ENCODE measurements at regions not wholly inside any gene's neighbourhood (a gene's known extent, or its start where the extent isn't known, plus 50 kb on each side); places are given as distances from the start of the nearest gene placed in this dataset.

DNA sequence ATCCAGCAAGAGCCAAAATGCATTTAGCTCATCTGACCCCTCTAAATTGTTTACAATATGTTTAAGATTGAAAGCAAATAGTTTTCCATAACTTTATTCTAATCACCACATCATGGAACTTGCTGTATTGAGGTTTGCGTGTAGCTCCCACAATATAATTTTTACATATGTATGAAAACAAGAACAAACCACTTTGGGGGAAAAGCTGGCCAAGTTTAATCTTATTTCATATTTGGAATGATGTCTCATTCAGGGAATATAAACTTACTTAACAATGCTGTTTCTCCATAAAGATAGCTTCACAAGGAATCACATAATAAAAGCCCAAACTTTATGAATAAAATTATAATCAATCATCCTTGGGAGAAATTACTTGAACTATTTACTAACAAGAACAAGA, 194.6 kb upstream of the PCSK5 start:
- no peak for DNase-seq

DNA sequence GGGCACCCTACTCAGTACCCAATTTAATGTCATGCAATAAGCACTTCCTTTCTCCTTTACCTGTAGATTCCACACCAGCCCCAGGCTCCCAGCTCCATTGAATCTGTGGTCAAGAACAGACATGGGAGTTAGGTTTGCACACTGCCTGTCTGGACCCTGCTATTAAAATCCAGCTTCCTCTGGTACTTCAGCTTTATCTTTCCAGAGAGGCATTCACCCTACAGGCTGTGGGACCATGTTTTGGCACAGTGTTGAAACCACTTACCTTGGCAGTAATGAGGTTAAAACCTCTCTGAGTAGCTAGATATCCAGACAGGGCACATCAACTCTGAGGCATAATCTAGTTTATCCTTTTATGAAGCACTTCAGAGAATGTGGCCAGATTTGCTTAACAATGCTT, 191.5 kb upstream of the PCSK5 start:
- no peak for DNase-seq

DNA sequence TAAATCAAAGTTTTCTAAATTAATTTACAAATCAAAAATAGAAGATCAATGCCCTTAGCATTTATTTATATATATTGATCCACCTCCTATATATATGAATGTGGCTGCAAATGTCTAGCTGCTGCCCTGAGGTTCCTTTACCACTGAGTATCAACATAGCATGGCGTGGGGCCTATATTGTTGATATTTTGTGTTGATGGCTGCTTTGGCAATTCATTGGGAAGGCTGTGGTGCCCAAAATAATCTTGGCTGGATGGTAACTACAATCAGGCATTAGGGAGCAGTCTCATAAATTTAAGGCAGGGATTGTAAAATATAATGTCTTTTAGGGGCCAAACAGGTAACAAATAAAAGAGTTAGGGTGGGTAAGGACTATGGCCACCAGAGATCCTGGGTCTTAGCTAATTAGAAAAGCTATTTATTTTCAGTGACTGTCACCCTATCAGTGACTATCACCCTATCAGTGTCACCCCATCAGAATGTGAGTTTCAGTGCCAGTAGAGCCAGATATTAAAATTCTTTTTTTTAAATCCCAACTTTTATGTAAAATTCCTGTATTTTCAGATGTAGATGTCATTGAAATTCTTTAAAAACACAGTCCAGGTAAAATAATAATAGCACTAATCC, 190.7 kb upstream of the PCSK5 start:
- DNase-seq, result no peak

DNA sequence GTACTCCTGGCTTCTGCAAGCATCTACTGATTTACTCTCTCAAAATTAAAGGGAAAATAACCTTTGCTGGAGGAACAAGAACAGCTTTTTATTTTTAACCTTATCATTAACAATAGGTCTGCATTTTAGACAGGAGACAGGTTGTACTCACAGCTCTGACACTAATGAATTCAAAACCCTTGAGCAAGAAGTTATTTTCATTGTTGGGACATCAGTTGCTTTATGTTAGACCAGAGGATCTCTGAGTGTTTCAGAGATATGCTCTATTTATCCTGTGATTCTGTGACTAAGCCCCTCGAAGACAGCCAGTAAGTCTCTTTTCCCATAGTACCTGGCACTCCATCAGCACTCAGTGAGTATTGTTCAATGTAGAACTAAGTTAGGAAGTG, 190.2 kb upstream of the PCSK5 start:
- DNase-seq, result no peak

DNA sequence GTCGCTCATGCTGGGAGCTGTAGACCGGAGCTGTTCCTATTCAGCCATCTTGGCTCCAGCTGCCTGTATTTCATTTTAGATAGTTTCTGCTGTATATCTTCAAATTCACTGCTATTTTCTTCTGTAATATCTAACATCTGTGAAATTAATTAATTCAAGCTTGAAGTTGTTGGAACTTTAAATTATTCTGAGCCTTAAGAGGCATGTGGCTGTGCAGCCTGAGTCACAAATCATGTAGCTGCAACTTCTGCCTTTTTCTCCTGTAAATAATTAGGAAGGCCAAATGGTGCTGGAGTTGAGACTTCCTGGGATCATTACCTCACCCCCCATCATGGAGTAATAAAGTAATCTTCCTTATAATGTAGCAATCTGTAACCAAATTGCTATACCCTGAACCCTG, 183.3 kb upstream of the PCSK5 start:
- no peak for DNase-seq

DNA sequence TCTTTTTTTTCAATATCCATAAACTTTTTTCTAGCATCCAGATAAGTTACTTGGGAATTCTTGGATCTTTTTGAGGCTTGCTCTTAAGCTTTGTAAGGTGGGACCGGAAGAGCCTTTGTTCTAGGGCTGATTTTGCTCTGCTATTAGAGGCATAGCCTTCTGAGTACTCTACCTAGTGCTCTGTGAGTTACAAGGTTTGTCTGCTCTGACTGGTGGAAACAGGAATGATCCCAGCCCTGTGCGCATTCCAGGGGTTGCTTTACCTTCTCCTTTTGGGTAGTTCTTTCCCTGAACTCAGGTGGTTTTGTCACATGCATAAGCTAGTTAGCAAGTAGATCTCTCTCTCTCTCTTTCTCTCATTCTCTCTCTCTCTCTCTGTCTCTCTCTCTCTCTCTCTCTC, 180.8 kb upstream of the PCSK5 start:
- DNase-seq, result no peak

DNA sequence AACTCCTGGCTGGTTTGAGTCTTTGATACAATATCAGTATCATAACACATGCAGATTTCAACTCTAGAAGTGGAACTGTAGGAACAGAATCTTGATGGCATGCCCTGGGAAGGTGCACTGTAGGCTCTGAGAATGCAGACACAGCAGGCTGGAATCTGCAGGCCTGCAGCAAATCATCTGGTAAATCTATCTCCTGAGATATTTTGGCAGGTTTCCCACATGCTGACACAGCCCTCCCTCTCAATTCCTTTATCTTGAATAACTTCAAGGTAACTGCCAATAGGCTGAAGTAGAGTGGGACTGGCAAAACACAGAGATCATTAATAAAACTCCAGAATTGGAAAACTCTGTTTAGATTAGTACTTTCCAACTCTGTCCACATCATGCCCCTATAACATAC, 177.8 kb upstream of the PCSK5 start:
- no peak for DNase-seq

DNA sequence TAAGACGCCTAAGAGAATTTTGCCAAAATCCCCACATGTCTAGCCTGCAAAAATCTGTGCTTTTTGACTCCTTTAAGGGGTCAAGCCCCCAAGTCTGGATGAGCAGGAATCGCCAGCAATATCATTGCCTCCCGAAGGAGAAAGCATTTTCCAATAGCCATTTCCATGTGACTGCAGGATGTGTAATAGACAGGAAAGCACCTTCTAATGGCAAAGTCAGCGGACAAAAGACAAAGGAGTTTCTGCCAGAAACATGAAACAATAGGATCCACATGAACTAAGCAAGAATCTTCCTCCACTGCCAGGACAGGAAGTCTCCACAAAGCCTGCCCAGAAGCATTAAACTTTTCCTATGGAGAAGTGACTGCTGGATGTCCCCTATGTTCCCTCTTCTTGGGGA, 177.1 kb upstream of the PCSK5 start:
- DNase-seq, result no peak

DNA sequence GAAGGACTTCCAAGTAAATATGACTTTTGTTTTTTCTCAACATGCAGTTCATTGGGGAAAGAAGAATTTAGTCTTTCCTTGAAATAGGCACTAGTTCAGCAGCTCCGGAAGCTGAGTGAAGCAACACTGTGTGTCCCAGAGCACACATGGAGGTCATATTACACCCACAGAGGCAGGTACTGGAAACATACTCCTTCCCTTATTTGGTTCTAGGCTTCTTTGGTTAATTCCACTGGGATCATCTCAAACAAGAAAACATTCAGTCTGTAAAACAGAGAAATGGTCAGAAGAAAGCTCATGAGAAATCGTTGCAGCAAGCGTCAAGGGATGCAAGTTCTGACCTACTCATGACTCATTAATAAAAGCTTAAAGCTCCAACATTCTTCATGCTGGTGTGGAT, 175.1 kb upstream of the PCSK5 start:
- DNase-seq, result no peak

DNA sequence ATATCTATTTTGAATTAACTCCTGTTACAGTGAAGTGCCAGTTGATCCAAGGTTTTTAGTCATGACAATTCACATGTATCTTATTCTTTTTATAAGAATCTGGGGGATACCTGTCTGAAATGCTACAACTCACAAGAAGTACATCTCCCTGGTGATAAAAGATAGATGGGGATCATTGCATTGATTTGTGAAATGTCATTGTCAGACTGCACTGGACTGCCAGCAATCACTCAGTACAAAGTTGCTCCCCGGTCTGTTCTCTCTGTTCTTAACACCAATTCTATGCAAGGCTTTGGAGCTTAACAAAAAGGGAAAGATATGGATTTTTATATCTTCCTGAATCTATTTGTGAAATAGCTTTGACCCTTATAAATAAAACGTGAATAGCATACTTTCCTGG, 171.8 kb upstream of the PCSK5 start:
- DNase-seq, result no peak

DNA sequence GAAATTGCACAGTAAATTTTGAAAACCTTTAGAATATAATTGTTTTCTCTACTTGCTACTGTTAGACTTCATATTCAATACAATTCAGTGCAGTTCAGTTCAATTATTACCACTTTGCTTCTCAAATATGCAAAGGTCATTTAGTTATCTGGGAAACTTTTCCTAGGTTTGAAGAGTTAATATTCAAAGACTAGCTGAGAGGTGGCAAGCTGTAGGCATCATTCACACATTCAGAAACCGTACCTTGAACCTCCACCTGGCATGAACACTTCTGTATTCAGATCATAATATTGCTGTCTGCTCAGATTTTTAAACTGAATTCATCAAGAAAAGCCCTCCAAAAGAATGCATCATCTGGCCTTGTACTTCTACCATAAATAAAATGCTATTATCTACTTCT, 162.1 kb upstream of the PCSK5 start:
- DNase-seq, result no peak

DNA sequence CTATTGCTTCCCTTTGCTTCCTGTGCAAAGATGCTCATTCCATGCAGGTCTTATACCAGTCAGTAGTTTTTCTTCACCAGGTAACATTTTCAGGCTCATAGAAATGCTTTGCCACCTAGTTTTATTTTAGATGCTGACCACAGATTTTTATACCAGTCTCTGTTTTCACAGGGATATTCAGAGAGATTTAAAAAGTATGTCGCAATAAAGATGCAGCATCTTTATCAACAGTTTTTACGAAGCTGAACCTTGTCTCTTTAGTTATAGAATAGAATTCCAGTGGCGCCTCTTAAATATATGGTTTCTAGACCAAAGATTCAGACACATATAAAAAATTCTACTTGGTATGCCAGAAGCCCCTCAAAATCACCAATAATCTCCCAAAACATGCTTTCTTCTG, 155.7 kb upstream of the PCSK5 start:
- no peak for DNase-seq

DNA sequence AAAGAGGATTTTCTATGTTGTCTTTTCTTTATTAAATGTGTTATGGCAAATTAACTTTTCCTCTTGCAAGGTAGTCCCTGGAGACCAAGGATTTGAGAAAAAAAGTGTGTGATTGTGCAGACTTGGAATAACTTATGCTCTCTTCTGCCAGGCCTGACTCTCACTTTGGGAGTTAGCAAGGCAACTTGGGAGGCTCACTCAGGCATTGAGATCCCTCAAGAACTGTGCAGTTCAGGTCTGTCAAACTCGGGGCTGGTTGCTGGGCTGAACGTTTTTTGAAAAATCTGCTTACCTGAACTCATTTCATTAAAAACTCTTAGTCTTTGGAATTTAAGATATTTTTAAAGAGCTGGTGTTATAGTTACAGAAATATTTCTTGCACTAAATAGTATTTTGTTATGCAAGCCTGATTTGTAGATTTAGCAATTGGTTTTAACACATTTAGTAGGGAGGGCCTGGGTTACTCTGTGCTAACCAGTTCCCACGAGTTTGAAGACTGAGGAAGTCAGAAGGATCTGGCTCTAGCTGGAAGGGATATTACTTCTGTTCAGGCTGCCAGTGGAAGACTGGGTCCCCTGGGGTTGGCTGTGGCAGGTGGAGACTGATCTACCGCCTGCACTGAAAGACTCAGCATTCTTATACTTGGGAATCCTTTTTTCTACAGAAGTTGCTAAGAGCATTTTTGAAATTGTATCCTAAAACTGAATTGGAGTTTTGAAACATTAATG, 150.4 kb upstream of the PCSK5 start:
- DNase-seq, result no peak

DNA sequence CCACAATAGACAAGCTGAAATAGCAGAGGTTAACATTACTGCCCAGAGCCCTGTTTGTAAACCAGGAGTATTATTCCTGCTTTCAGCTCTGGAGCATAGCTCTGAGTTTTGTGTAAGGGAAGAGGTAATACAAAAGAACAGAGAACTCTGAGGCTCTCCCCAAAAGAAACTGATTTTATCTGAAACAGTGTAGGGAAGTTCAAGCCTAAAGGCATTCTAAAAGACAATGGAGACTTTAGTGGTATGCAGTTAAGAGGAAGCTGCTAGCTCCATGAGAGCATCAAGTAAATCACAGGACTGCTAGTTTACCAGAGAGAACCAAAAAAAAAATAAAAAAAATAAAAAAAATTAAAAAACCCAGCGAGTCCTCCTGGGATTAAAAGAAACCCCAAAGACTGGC, 146.6 kb upstream of the PCSK5 start:
- DNase-seq, result no peak

DNA sequence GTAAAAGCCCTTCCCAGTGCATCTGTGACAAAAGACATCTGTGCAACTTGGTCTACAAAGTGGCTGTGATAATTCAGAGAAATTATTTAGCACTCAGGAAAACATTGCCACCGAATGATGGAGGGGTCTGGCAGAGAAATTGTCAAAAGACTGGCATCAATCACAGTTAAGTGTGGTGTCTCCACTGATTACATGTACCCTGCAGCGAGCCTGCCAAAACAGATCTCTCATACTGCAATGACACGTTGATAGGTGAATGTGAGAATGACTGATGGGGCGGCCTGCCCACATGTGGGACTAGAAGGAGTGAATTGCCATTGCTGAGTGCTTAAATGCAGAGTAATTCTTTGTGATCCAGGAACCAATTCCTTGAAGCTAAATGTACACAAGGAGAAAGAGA, 136.4 kb upstream of the PCSK5 start:
- no peak for DNase-seq

DNA sequence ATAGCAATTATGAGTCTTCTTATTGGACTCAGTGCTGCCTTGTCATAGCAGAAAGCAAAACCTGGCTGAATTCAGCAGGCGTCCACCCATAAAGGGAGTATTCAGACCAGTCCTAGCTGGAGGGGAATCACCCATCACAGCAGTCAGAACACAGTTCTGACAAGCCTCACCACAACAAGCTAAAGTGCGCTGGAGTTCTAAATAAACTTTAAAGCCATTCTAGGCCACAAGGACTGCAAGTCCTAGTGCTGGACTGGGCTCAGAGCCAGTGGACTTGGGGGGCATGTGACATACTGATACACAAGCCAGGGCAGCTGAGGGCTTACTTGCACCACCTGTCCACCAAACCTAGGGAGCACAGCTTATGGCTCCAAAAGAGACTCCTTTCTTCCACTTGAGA, 115.3 kb upstream of the PCSK5 start:
- DNase-seq, result no peak

DNA sequence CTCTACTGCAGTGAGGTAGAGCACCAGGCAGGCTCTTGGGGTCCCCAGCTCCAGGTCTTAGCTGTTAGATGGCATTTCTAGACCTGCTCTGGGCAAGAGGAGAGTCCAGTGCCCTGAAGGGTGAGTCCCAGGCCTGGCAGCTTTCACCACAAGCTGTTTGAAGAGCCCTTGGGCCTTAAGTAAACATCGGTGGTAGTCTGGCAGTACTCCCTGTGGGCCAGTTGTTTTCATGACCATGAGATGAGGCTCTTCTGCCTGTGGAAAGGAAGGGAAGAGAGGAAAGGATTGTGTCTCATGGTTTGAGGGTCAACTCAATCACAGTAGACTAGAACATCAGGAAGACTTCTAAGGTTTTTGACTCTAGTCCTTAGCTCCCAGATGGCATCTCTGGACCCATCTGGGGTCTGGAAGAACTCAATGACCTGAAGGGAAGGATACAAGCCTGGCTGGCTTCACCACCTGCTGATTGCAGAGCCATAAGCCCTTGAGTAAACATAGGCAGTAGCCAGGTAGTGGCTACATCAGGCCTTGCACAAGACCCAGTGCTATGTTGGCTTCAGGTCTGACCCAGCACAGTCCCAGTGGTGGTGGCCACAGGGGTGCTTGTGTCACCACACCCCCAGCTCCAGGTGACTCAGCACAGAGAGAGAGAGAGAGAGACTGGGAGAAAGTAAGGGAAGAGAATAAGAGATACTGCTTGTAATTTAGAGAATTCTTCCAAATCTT, 114.3 kb upstream of the PCSK5 start:
- no peak for DNase-seq

DNA sequence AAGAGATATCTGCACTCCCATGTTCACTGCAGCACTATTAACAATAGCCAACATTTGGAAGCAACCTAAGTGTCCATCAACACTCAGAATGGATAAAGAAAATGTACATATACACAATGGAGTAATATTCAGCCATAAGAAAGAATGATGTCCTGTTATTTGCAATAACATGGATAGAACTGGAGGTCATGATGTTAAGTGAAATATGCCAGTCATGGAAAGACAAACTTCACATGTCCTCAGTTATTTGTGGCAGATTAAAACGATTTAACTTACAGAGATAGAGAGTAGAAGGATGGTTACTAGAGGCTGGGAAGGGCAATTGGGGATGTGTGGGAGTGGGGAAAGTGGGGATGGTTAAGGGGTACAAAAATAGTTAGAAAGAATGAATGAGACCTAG, 110.3 kb upstream of the PCSK5 start:
- DNase-seq, result no peak

DNA sequence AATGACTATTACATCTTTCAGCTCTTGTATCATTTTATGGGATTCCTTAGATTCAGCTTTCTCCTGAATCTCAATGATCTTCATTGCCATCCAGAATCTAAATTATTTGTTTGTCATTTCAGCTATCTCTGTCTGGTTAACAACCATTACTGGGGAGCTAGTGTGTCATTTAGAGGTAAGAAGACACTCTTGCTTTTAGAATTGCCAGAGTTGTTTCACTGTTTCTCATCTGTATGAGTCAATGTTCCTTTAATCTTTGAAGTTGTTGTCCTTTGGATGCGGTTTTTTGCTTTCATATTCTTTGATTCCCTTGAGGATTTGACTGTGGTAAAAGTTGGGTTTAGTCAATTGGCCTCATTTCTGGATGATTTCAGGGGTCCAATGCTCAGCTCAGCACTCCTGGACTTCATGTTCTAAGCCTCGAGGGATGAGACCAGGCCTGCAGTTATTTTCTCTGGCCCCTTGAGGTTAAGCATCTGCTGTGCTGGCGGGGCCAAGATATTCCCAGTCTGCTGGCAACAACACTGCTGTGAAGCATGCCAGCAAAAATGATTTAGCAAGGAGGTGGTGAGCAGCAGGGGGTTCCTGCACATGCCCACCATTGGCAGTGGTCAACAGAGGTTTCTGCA, 102.4 kb upstream of the PCSK5 start:
- no peak for DNase-seq

DNA sequence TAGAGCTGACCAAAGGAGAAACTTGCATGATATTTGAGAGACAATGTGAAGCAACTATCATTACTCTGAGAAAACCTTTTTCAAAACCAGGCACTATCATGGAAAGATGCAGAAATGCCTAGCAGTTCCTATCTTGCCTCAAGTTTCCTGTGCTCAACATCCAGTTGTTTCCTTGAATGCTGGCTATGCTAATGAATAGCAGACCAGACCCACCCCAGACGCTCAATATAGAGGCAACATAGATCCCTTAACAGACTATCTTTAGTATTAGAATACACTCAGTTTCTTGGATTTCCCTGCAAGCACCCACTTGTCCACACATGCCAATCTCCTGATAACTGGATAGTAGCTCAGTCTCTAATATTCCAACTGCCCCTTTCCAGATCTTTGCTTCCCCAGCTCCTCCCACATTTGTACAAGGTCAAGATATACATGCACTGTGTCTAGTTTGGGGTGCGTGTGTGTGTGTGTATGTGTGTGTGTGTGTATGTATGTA, 93.3 kb upstream of the PCSK5 start:
- no peak for DNase-seq

DNA sequence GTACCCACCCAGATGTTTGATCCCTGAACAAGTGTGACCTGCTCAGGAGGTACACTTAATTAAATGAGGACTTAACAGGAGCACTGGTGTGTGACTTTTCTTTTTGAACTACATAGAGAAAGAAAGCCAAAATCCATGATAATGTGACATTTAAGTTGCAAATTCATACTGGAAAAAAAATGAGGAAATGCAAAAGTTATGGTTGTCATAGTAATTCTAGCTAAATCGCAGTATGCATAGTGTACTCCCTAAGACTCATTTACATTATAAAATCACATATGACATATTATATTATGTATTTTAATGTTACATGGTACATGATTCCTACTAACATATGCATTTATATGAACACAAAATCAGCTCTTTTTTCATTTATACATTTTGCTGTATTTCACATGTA, 92.0 kb upstream of the PCSK5 start:
- no peak for DNase-seq

DNA sequence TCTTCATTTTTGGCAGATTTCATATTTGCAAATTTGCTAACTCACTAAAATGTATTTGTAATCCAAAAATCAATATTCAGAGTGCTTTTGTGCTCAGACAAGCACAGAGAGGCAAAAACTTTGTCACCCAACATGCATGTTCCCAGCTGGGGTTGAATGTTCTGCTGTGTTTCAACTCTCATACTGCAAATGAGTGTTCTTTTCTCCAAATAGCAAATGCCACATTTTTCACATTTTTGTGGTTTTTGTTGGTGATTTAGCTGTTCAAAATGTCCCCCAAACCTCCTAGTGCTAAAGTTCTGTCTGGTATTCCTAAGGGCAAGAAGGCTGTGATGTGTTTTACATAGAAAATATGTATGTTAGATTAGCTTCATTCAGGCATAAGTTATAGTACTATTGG, 87.3 kb upstream of the PCSK5 start:
- no peak for DNase-seq

DNA sequence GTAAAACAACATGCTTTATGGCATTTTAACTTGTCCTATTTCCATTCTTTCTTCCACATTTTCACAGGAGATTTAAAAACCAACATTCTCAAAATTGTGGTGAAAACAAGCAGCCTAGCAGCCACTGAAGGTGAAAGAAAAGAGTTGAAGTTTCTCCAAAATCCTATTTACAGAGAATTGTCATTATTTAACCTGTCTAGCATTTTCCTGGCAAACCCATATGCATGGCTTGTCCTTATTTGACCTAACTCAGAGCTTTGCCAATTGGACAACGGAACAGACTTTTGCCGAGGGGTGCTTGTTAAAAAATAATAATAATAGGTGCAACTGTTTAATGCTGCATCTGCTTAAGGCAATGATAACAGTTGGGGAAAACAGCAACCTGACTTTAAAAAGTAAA, 80.4 kb upstream of the PCSK5 start:
- no peak for DNase-seq

DNA sequence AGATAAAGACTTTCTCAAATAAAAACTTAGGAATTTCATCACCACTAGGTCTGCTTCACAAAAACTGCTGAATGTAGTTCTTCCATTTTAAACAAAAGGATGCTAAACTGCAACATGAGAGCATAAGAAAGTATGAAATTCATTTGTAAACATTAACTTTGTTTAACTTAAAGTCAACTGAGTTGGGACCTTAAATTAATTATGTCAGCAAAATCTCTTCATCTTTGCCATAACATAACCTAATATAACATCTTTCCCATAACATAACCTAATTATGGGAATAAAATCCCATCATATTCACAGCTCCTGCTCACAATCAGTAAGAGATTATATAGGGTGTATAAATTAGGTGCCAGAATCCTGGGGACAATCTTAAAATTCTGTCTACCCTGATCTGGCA, 78.8 kb upstream of the PCSK5 start:
- no peak for DNase-seq

Measured in CD4-positive, alpha-beta T cell treated with Interleukin-12 subunit alpha and Interleukin-12 subunit beta, for 1 hour (primary cell).